ENCODE measurements at regions not wholly inside any gene's neighbourhood (a gene's known extent, or its start where the extent isn't known, plus 50 kb on each side); places are given as distances from the start of the nearest gene placed in this dataset.

- no peak overlapping the region for H3K27ac ChIP-seq
- no peak overlapping the region for H3K4me3 ChIP-seq (replicated peaks in 1 of 3)
- intact Hi-C loops (cut with DNase I) = no loop called here
- no peaks in the 10 kb centered on the region for H3K36me3 ChIP-seq
- WGBS, 2 donors = 76 to 88% methylated on average over 3 of the region's 3 CpGs
- H3K27me3 ChIP-seq = no peaks in the 10 kb centered on the region
- no peaks in the 10 kb centered on the region for H3K9me3 ChIP-seq
- DNase-seq = no peak
- TF ChIP-seq POLR2A (IDR thresholded peaks at IDR 0.05) = no peak
- H3K4me1 ChIP-seq = no peaks in the 10 kb centered on the region
These were observed 177.9 kb upstream of the IL15 start for GRCh38 chr4:141458501-141458900.

GRCh38 chr4:141459020-141459419 is 177.4 kb upstream of the IL15 start:
- Histone ChIP-seq H3K9me3 (no peaks in the 10 kb centered on the region), H3K36me3 (no peaks in the 10 kb centered on the region), H3K27me3 (no peaks in the 10 kb centered on the region), H3K4me3 (replicated peaks in 1 of 3) (no peak overlapping the region), H3K27ac (no peak overlapping the region), H3K4me1 (no peaks in the 10 kb centered on the region)
- 93 to 95% methylated on average over 1 of the region's 1 CpG for WGBS, 2 donors
- intact Hi-C loops (cut with DNase I) = no loop called here
- no peak for DNase-seq
- TF ChIP-seq POLR2A (IDR thresholded peaks at IDR 0.05) (no peak), CTCF (IDR thresholded peaks at IDR 0.05) (no peak)

- 90 to 93% methylated on average over 2 of the region's 2 CpGs for WGBS, 2 donors
- TF ChIP-seq CTCF (IDR thresholded peaks at IDR 0.05) (no peak), POLR2A (IDR thresholded peaks at IDR 0.05) (no peak)
- DNase-seq = no peak
- intact Hi-C loops (cut with DNase I) = no loop called here
- Histone ChIP-seq H3K9me3 (no peaks in the 10 kb centered on the region), H3K36me3 (no peaks in the 10 kb centered on the region), H3K27me3 (no peaks in the 10 kb centered on the region), H3K27ac (no peak overlapping the region), H3K4me1 (no peaks in the 10 kb centered on the region), H3K4me3 (replicated peaks in 1 of 3) (no peak overlapping the region)
These were observed 174.0 kb upstream of the IL15 start for GRCh38 chr4:141462361-141462760.

- no peak for TF ChIP-seq POLR2A (IDR thresholded peaks at IDR 0.05)
- TF ChIP-seq CTCF (IDR thresholded peaks at IDR 0.05) = no peak
- intact Hi-C loops (cut with DNase I) = no loop called here
- 64 to 75% methylated on average over 2 of the region's 2 CpGs for WGBS, 2 donors
These were observed 172.7 kb upstream of the IL15 start for GRCh38 chr4:141463678-141464077.

GRCh38 chr4:141464366-141464765 is 172.0 kb upstream of the IL15 start:
- Histone ChIP-seq H3K4me1 (no peaks in the 10 kb centered on the region), H3K9me3 (no peaks in the 10 kb centered on the region), H3K36me3 (no peaks in the 10 kb centered on the region), H3K27ac (no peak overlapping the region), H3K4me3 (replicated peaks in 1 of 3) (no peak overlapping the region), H3K27me3 (no peaks in the 10 kb centered on the region)
- TF ChIP-seq POLR2A (IDR thresholded peaks at IDR 0.05) = no peak
- intact Hi-C loops (cut with DNase I) = no loop called here
- peak; percentile 21 to 29 for DNase-seq
- WGBS, 2 donors = 21 to 35% methylated on average over 1 of the region's 1 CpG

More at GRCh38 chr4:141463678-141464077, 172.7 kb upstream of the IL15 start:
- Histone ChIP-seq H3K4me3 (replicated peaks in 1 of 3) (no peak overlapping the region), H3K36me3 (no peaks in the 10 kb centered on the region), H3K9me3 (no peaks in the 10 kb centered on the region), H3K27ac (no peak overlapping the region), H3K27me3 (no peaks in the 10 kb centered on the region), H3K4me1 (no peaks in the 10 kb centered on the region)
- DNase-seq = no peak

- H3K4me3 ChIP-seq (replicated peaks in 1 of 3) = no peak overlapping the region
- TF ChIP-seq POLR2A (IDR thresholded peaks at IDR 0.05) (no peak), CTCF (IDR thresholded peaks at IDR 0.05) (no peak)
- intact Hi-C loops (cut with DNase I) = no loop called here
- H3K27me3 ChIP-seq = no peaks in the 10 kb centered on the region
- 92% methylated on average over 6 of the region's 6 CpGs for WGBS, 2 donors
- no peaks in the 10 kb centered on the region for H3K9me3 ChIP-seq
- H3K27ac ChIP-seq = no peak overlapping the region
- no peaks in the 10 kb centered on the region for H3K4me1 ChIP-seq
- DNase-seq = no peak
- H3K36me3 ChIP-seq = no peaks in the 10 kb centered on the region
These were observed 171.2 kb upstream of the IL15 start for GRCh38 chr4:141465171-141465570.

Measured in thyroid gland (tissue), 4 donors.